Ovary (tissue), 3 donors: ENCODE measurements at regions not wholly inside any gene's neighbourhood (a gene's known extent, or its start where the extent isn't known, plus 50 kb on each side); places are given as distances from the start of the nearest gene placed in this dataset.

Source experiments
- CTCF ChIP-seq, 3 donors: fragments of 450-650 bp in 2 of 3; fragments of 200-600 bp in 1 of 3; IDR thresholded peaks; one replicate each; pipeline versions ENCODE4 v1.5.1 to v1.8.0; 2016 to 2022; ENCODE audit warnings: antibody characterized with exemption in 3 of 3, mild to moderate bottlenecking in 1 of 3
- EP300 ChIP-seq: sonication (generic); formaldehyde crosslinking; IDR thresholded peaks from one replicate; pipeline ENCODE4 v1.6.1; 2017; ENCODE audit warnings: antibody characterized with exemption
- POLR2A ChIP-seq: fragments of 450-650 bp; IDR thresholded peaks from one replicate; pipeline ENCODE4 v1.6.1; 2017; ENCODE audit warnings: antibody characterized with exemption, mild to moderate bottlenecking, moderate library complexity
- donor health status: DM: no; HTN: no; CAD: no.

GRCh38 chr1:3981261-3981660 is 81.2 kb upstream of the C1orf174 start:
- no peak for TF ChIP-seq CTCF (IDR thresholded peaks at IDR 0.05)
- TF ChIP-seq POLR2A: no peak
- no peak for TF ChIP-seq EP300
